HG03432 (cell line): ENCODE measurements at regions not wholly inside any gene's neighbourhood (a gene's known extent, or its start where the extent isn't known, plus 50 kb on each side); places are given as distances from the start of the nearest gene placed in this dataset.
A peak's percentile ranks its signal among the peaks of the same experiment; 100 is the strongest.

Source experiments
- ATAC-seq: cut with Tn5 transposase; IDR thresholded peaks from one replicate; pipeline ENCODE4 v1.9.1; 2021; ENCODE audit warnings: mild to moderate bottlenecking, moderate library complexity; ENCODE audit not compliant: unreplicated experiment

- ATAC-seq, result no peak
These were observed 304.1 kb downstream of the IPMK start for GRCh38 chr10:57963546-57963945.

- no peak for ATAC-seq
These were observed 304.9 kb downstream of the IPMK start for GRCh38 chr10:57962839-57963238.

- ATAC-seq, result no peak
These were observed 306.2 kb downstream of the IPMK start for GRCh38 chr10:57961487-57961886.

GRCh38 chr10:57960406-57960805 is 307.3 kb downstream of the IPMK start:
- ATAC-seq, result no peak

- no peak for ATAC-seq
These were observed 308.2 kb downstream of the IPMK start for GRCh38 chr10:57959318-57960006.

GRCh38 chr10:57955076-57955475 is 312.6 kb downstream of the IPMK start:
- no peak for ATAC-seq

- no peak for ATAC-seq
These were observed 315.0 kb downstream of the IPMK start for GRCh38 chr10:57952741-57953140.

- ATAC-seq, result no peak
These were observed 317.2 kb downstream of the IPMK start for GRCh38 chr10:57950442-57950974.

GRCh38 chr10:57948796-57949195 is 318.9 kb downstream of the IPMK start:
- no peak for ATAC-seq

GRCh38 chr10:57946833-57947232 is 320.9 kb downstream of the IPMK start:
- no peak for ATAC-seq

- ATAC-seq, result no peak
These were observed 324.0 kb downstream of the IPMK start for GRCh38 chr10:57943701-57944100.

GRCh38 chr10:57925045-57925444 is 342.6 kb downstream of the IPMK start:
- no peak for ATAC-seq

- ATAC-seq, result peak; percentile 66
These were observed 346.6 kb downstream of the IPMK start for GRCh38 chr10:57921140-57921539.

- no peak for ATAC-seq
These were observed 347.8 kb downstream of the IPMK start for GRCh38 chr10:57919864-57920263.

- ATAC-seq, result no peak
These were observed 350.7 kb downstream of the IPMK start for GRCh38 chr10:57917019-57917418.

- ATAC-seq, result no peak
These were observed 361.8 kb downstream of the IPMK start for GRCh38 chr10:57905861-57906260.

- ATAC-seq, result no peak
These were observed 362.7 kb downstream of the IPMK start for GRCh38 chr10:57905010-57905409.

- no peak for ATAC-seq
These were observed 369.5 kb downstream of the IPMK start for GRCh38 chr10:57898231-57898630.

GRCh38 chr10:57897611-57898010 is 370.1 kb downstream of the IPMK start:
- no peak for ATAC-seq

- no peak for ATAC-seq
These were observed 373.3 kb downstream of the IPMK start for GRCh38 chr10:57894361-57894760.

GRCh38 chr10:57891201-57892006 is 376.3 kb downstream of the IPMK start:
- peak; percentile 83 for ATAC-seq

GRCh38 chr10:57890691-57891090 is 377.0 kb downstream of the IPMK start:
- no peak for ATAC-seq
